Keratinocyte (primary cell): ENCODE measurements at regions not wholly inside any gene's neighbourhood (a gene's known extent, or its start where the extent isn't known, plus 50 kb on each side); places are given as distances from the start of the nearest gene placed in this dataset.

Source experiments
- EZH2 ChIP-seq: IDR thresholded peaks from one replicate; pipeline ENCODE4 v1.6.1; 2012; ENCODE audit warnings: inconsistent platforms, mild to moderate bottlenecking, low read length, moderate library complexity
- TF ChIP-seq, protein P1 (sequence below), 3 experiments: IDR thresholded peaks in 1 of 3; conservative IDR thresholded peaks in 1 of 3; optimal IDR thresholded peaks in 1 of 3; 2 replicates in 2 of 3; 3 replicates in 1 of 3; pipeline versions ENCODE3 to v1.5.1; 2011; ENCODE audit warnings: low read length in 3 of 3, mild to moderate bottlenecking in 3 of 3, moderate library complexity in 2 of 3, control low read depth in 1 of 3, inconsistent platforms in 1 of 3; ENCODE audit not compliant: insufficient read depth in 2 of 3; ENCODE audit errors: extremely low read depth in 1 of 3

DNA sequence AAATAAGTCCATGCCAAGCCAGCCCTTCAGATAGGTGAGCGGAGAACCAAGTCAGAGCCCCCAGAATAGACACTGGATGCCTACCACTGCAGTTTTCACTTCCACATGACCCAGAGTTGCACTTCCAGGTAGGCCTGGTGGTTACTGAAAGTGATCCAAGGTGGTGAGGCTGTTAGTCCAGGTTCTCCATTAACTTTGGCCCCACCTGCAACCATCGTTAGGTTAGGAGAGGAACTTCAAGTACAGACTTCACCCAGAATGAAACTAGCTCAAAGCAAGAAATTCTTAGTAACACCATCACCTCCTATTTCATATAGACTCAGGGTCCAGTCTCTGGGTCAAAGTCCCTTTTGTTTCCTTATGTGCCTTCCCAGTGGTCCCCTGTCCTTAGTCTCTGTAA lies 293.1 kb upstream of the ID2 start:
- TF ChIP-seq, protein P1, sequence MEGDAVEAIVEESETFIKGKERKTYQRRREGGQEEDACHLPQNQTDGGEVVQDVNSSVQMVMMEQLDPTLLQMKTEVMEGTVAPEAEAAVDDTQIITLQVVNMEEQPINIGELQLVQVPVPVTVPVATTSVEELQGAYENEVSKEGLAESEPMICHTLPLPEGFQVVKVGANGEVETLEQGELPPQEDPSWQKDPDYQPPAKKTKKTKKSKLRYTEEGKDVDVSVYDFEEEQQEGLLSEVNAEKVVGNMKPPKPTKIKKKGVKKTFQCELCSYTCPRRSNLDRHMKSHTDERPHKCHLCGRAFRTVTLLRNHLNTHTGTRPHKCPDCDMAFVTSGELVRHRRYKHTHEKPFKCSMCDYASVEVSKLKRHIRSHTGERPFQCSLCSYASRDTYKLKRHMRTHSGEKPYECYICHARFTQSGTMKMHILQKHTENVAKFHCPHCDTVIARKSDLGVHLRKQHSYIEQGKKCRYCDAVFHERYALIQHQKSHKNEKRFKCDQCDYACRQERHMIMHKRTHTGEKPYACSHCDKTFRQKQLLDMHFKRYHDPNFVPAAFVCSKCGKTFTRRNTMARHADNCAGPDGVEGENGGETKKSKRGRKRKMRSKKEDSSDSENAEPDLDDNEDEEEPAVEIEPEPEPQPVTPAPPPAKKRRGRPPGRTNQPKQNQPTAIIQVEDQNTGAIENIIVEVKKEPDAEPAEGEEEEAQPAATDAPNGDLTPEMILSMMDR (optimal IDR thresholded peaks at IDR 0.05 in 1 of 3, IDR thresholded peaks at IDR 0.05 in 1 of 3, conservative IDR thresholded peaks at IDR 0.05 in 1 of 3; ENCODE audit: extremely low read depth in 1 of 3, insufficient read depth in 2 of 3, low read length in 3 of 3): no peak
- no peak for TF ChIP-seq EZH2
